H9 (cell line): ENCODE measurements at regions not wholly inside any gene's neighbourhood (a gene's known extent, or its start where the extent isn't known, plus 50 kb on each side); places are given as distances from the start of the nearest gene placed in this dataset.

Experiments
- DNase-seq: peaks from one replicate; pipeline ENCODE4 v3.0.0-alpha.2; 2017
- H2AFZ ChIP-seq: one replicate; pipeline ENCODE4 v1.6.1; 2013; ENCODE audit warnings: mild to moderate bottlenecking, low read length, control low read depth, moderate library complexity
- H2AK5ac ChIP-seq: 2 replicates; pipeline ENCODE4 v1.6.1; 2013; ENCODE audit warnings: low read length, control low read depth, mixed read lengths; ENCODE audit not compliant: insufficient read length
- H2BK120ac ChIP-seq: one replicate; pipeline ENCODE4 v1.6.1; 2013; ENCODE audit warnings: low read depth, mild to moderate bottlenecking, low read length, control low read depth, inconsistent platforms; ENCODE audit not compliant: poor library complexity, severe bottlenecking
- H2BK12ac ChIP-seq: 2 replicates; pipeline ENCODE4 v1.6.1; 2013; ENCODE audit warnings: low read length, control low read depth, mixed read lengths, low read depth; ENCODE audit not compliant: insufficient read length
- H2BK15ac ChIP-seq: 2 replicates; pipeline ENCODE4 v1.6.1; 2013; ENCODE audit warnings: low read depth, low read length, control low read depth
- H2BK20ac ChIP-seq: one replicate; pipeline ENCODE4 v1.6.1; 2013; ENCODE audit warnings: low read depth, mild to moderate bottlenecking, low read length, control low read depth, inconsistent platforms; ENCODE audit not compliant: poor library complexity, severe bottlenecking
- H2BK5ac ChIP-seq: 2 replicates; pipeline ENCODE4 v1.6.1; 2013; ENCODE audit warnings: low read length, control low read depth, mixed read lengths; ENCODE audit not compliant: insufficient read length
- H3K14ac ChIP-seq: 2 replicates; pipeline ENCODE4 v1.6.1; 2013; ENCODE audit warnings: low read length, control low read depth; ENCODE audit not compliant: insufficient read depth
- H3K18ac ChIP-seq: 2 replicates; pipeline ENCODE4 v1.6.1; 2013; ENCODE audit warnings: low read depth, mild to moderate bottlenecking, mixed read lengths, low read length, control low read depth; ENCODE audit not compliant: insufficient read length
- H3K23ac ChIP-seq: 2 replicates; pipeline ENCODE4 v1.6.1; 2013; ENCODE audit warnings: low read length, control low read depth, mixed read lengths, low read depth; ENCODE audit not compliant: insufficient read length
- H3K23me2 ChIP-seq: 2 replicates; pipeline ENCODE4 v1.6.1; 2013; ENCODE audit warnings: low read depth, mild to moderate bottlenecking, mixed read lengths, low read length, control low read depth; ENCODE audit not compliant: insufficient read length, poor library complexity, severe bottlenecking
- H3K27ac ChIP-seq: 2 replicates; pipeline ENCODE4 v1.5.1; 2013; ENCODE audit warnings: low read length, control low read depth, mixed read lengths, low read depth; ENCODE audit not compliant: insufficient read length
- H3K27me3 ChIP-seq: 2 replicates; pipeline ENCODE4 v1.6.1; 2013; ENCODE audit warnings: low read length, control low read depth, inconsistent platforms; ENCODE audit not compliant: insufficient read depth
- H3K4ac ChIP-seq: 2 replicates; pipeline ENCODE4 v1.6.1; 2013; ENCODE audit warnings: low read depth, mild to moderate bottlenecking, control low read depth, inconsistent platforms, low read length, moderate library complexity
- H3K4me1 ChIP-seq: 2 replicates; pipeline ENCODE4 v1.6.1; 2013; ENCODE audit warnings: low read length, control low read depth, inconsistent platforms; ENCODE audit not compliant: insufficient read depth
- H3K4me2 ChIP-seq: 2 replicates; pipeline ENCODE4 v1.6.1; 2013; ENCODE audit warnings: low read length, control low read depth, mixed read lengths; ENCODE audit not compliant: insufficient read length, insufficient read depth
- H3K56ac ChIP-seq: 2 replicates; pipeline ENCODE4 v1.6.1; 2013; ENCODE audit warnings: low read depth, mild to moderate bottlenecking, mixed read lengths, low read length, control low read depth; ENCODE audit not compliant: insufficient read length
- H3K79me1 ChIP-seq: 2 replicates; pipeline ENCODE4 v1.6.1; 2013; ENCODE audit warnings: low read depth, mild to moderate bottlenecking, moderate library complexity, low read length, control low read depth, inconsistent platforms; ENCODE audit not compliant: insufficient read depth, poor library complexity, severe bottlenecking
- H3K79me2 ChIP-seq: 2 replicates; pipeline ENCODE4 v1.6.1; 2013; ENCODE audit warnings: low read length, control low read depth, inconsistent platforms; ENCODE audit not compliant: insufficient read depth
- H3K9ac ChIP-seq: 2 replicates; pipeline ENCODE4 v1.6.1; 2013; ENCODE audit warnings: low read length, control low read depth, mixed read lengths; ENCODE audit not compliant: insufficient read length; ENCODE audit errors: extremely low read depth
- H3K9me3 ChIP-seq: one replicate; pipeline ENCODE4 v1.6.1; 2013; ENCODE audit warnings: low read depth, low read length, inconsistent platforms; ENCODE audit not compliant: control insufficient read depth
- H3T11ph ChIP-seq: one replicate; pipeline ENCODE4 v1.6.1; 2013; ENCODE audit warnings: mild to moderate bottlenecking, low read length, control low read depth, inconsistent platforms
- H4K20me1 ChIP-seq: one replicate; pipeline ENCODE4 v1.6.1; 2013; ENCODE audit not compliant: control insufficient read depth, insufficient read length, insufficient read depth
- H4K5ac ChIP-seq: 2 replicates; pipeline ENCODE4 v1.6.1; 2013; ENCODE audit warnings: low read depth, mild to moderate bottlenecking, mixed read lengths, low read length, control low read depth; ENCODE audit not compliant: insufficient read length
- H4K8ac ChIP-seq: replicated peaks from 2 replicates; pipeline ENCODE4 v1.6.1; 2013; ENCODE audit warnings: low read length, control low read depth, mixed read lengths, low read depth; ENCODE audit not compliant: insufficient read length
- H4K91ac ChIP-seq: 2 replicates; pipeline ENCODE4 v1.6.1; 2013; ENCODE audit warnings: low read depth, mild to moderate bottlenecking, moderate library complexity, mixed read lengths, low read length, control low read depth; ENCODE audit not compliant: insufficient read length
- H3K27ac Mint-ChIP-seq, 3 experiments: 2 replicates in 2 of 3; 3 replicates in 1 of 3; pipeline ENCODE4 v1.8.0; 2020 to 2021; ENCODE audit warnings: mixed read lengths in 3 of 3, mild to moderate bottlenecking in 1 of 3, moderate library complexity in 1 of 3
- H3K27me3 Mint-ChIP-seq: 2 replicates; pipeline ENCODE4 v1.8.0; 2021; ENCODE audit warnings: low read depth, mild to moderate bottlenecking, moderate library complexity, mixed read lengths
- H3K36me3 Mint-ChIP-seq, 3 experiments: 2 replicates in 2 of 3; 3 replicates in 1 of 3; pipeline ENCODE4 v1.8.0; 2020 to 2021; ENCODE audit warnings: low read depth in 3 of 3, mixed read lengths in 3 of 3; ENCODE audit not compliant: insufficient read depth in 1 of 3
- H3K4me1 Mint-ChIP-seq, 2 experiments: 2 replicates each; pipeline ENCODE4 v1.8.0; 2020; ENCODE audit warnings: mixed read lengths in 2 of 2
- H3K4me3 Mint-ChIP-seq, 2 experiments: 2 replicates in 1 of 2; 3 replicates in 1 of 2; pipeline ENCODE4 v1.8.0; 2020 to 2021; ENCODE audit warnings: mild to moderate bottlenecking in 2 of 2, mixed read lengths in 2 of 2, moderate library complexity in 1 of 2
- H3K9me3 Mint-ChIP-seq, 2 experiments: 2 replicates in 1 of 2; 3 replicates in 1 of 2; pipeline ENCODE4 v1.8.0; 2020; ENCODE audit warnings: mild to moderate bottlenecking in 2 of 2, mixed read lengths in 2 of 2, moderate library complexity in 1 of 2
- CTCF ChIP-seq: fragments of 200-600 bp; sonication (generic); conservative IDR thresholded peaks from 3 replicates; pipeline ENCODE4 v1.8.0; 2021; ENCODE audit warnings: antibody characterized with exemption, mild to moderate bottlenecking
- WGBS: extraction: QIAGEN DNeasy Blood & Tissue Kit; methylation state at CpG from one replicate; pipeline ENCODE4 v1.1.7; 2013; ENCODE audit warnings: missing lambda C conversion rate, low lambda C conversion rate, mixed read lengths; ENCODE audit not compliant: insufficient read length; ENCODE audit errors: extremely low coverage; 5-methylcytosine and 5-hydroxymethylcytosine counted together

- no peak overlapping the region for H2BK120ac ChIP-seq
- Mint-ChIP-seq H3K36me3 (no peaks in the 10 kb centered on the region), H3K27ac (0 out of 7 replicates have a peak overlapping the region, but pooled peaks of 1 of the 3 experiments have one; percentile 74), H3K4me3 (no peak overlapping the region), H3K27me3 (no peaks in the 10 kb centered on the region), H3K4me1 (peaks cover 5 to 6% of the 10 kb centered on the region in 2 experiments), H3K9me3 (no peaks in the 10 kb centered on the region)
- H3K4ac ChIP-seq: no peak overlapping the region
- DNase-seq: no peak
- no peak overlapping the region for H4K8ac ChIP-seq
- no peak overlapping the region for H3K14ac ChIP-seq
- H2BK20ac ChIP-seq: no peak overlapping the region
- no peak overlapping the region for H3K23ac ChIP-seq
- TF ChIP-seq CTCF: no peak
- H3K79me2 ChIP-seq: no peaks in the 10 kb centered on the region
- no peaks in the 10 kb centered on the region; the same call in 1 of the 2 replicates for H3K4me1 ChIP-seq
- H2AK5ac ChIP-seq: no peak overlapping the region
- WGBS: no CpG with 5 or more reads among the region's 2 CpGs
- no peaks in the 10 kb centered on the region for H3K23me2 ChIP-seq
- H3K56ac ChIP-seq: no peak overlapping the region
- H4K5ac ChIP-seq: no peak overlapping the region
- no peak overlapping the region for H3K4me2 ChIP-seq
- no peak overlapping the region for H3K27ac ChIP-seq
- H2BK15ac ChIP-seq: no peak overlapping the region
- H3K27me3 ChIP-seq: no peaks in the 10 kb centered on the region
- no peak overlapping the region for H3T11ph ChIP-seq
- H2AFZ ChIP-seq: no peak overlapping the region
- H3K79me1 ChIP-seq: no peaks in the 10 kb centered on the region
- no peak overlapping the region for H2BK12ac ChIP-seq
- no peak overlapping the region for H4K91ac ChIP-seq
- no peak overlapping the region for H2BK5ac ChIP-seq
- no peaks in the 10 kb centered on the region for H4K20me1 ChIP-seq
- H3K9ac ChIP-seq: no peak overlapping the region
- no peak overlapping the region for H3K18ac ChIP-seq
- H3K9me3 ChIP-seq: no peaks in the 10 kb centered on the region
These were observed 873.5 kb downstream of the TTLL7 start for GRCh38 chr1:83125456-83125855.
